ENCODE measurements at regions not wholly inside any gene's neighbourhood (a gene's known extent, or its start where the extent isn't known, plus 50 kb on each side); places are given as distances from the start of the nearest gene placed in this dataset.

DNA sequence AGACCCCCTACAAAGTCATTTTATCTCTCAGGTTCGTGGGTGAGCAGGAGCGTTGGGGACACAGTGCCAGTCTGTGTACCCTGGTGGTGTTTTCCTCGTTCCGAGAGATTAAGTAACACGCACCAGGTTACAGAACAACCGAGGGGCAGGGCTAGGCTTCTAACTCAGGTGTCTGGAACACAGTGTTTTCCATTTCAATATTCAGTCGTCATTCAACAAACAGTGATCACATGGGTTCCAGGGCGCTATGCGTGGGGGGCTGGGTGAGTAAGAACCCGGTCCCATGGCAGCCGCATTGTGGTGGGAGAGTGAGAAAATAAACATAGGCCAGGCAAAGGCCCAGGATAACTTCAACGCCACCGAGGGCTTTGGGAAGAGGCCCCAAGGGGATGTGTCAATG lies 55.9 kb upstream of the RNU6ATAC start:
- H3K4me3 ChIP-seq = no peak overlapping the region
- H3K36me3 ChIP-seq = no peaks in the 10 kb centered on the region
- peaks cover 99% of the 10 kb centered on the region for H3K4me1 ChIP-seq
- no peak for TF ChIP-seq Cebpa-rat (IDR thresholded peaks at IDR 0.05)
- H3K9me3 ChIP-seq = no peaks in the 10 kb centered on the region
- no peaks in the 10 kb centered on the region for H4K20me1 ChIP-seq
- H3K4me2 ChIP-seq = peak overlapping the region; percentile 91
- peak overlapping the region; percentile 54; the same call in 1 of the 2 replicates for H3K27ac ChIP-seq
- peak overlapping the region; percentile 20; the same call in 1 of the 2 replicates for H3K9ac ChIP-seq
- H3K27me3 ChIP-seq = no peaks in the 10 kb centered on the region

- H3K27ac ChIP-seq = peak overlapping the region; percentile 68
- no peaks in the 10 kb centered on the region for H3K9me3 ChIP-seq
- peaks cover 99% of the 10 kb centered on the region for H3K4me1 ChIP-seq
- no peaks in the 10 kb centered on the region for H3K27me3 ChIP-seq
- peak overlapping the region; percentile 57; the same call in 1 of the 2 replicates for H3K9ac ChIP-seq
- H3K4me2 ChIP-seq = peak overlapping the region; percentile 91
- no peaks in the 10 kb centered on the region for H4K20me1 ChIP-seq
- H3K4me3 ChIP-seq = no peak overlapping the region
- no peaks in the 10 kb centered on the region for H3K36me3 ChIP-seq
- no peak for TF ChIP-seq Cebpa-rat (IDR thresholded peaks at IDR 0.05)
Observed at GRCh38 chr9:134221273-134222017, 57.1 kb upstream of the RNU6ATAC start.

DNA sequence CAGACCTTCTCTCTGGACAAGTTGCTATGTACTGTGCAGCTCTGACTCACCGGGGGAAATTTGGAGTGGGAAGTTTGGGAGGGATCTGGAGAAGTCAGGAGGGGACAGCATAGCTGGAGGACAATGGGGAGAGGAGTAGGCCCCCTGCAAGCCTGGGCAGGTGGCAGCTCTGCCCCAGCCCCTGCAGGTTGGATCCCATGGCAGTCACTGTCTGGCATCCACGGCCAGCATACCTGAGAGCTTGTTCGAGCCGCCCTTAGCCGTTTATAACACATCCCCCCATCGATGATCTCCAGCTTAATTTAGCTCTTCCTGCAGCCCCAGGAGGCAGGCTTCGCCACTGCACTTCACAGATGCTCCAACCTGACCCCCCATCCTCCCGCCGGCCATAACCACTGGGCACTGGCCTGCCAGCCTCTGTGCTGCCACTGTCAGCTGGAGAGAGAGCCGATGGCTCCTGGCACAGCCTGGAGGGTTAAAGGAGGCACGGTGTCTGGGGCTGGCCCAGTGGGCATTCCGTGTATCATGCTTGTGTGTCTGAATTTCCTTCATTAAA lies 57.7 kb upstream of the RNU6ATAC start:
- H3K36me3 ChIP-seq = no peaks in the 10 kb centered on the region
- no peaks in the 10 kb centered on the region for H3K9me3 ChIP-seq
- peak overlapping the region; percentile 57; the same call in 1 of the 2 replicates for H3K9ac ChIP-seq
- TF ChIP-seq Cebpa-rat (IDR thresholded peaks at IDR 0.05) = no peak
- peak overlapping the region; percentile 91 for H3K4me2 ChIP-seq
- no peaks in the 10 kb centered on the region for H4K20me1 ChIP-seq
- peaks cover 99% of the 10 kb centered on the region for H3K4me1 ChIP-seq
- H3K27ac ChIP-seq = peak overlapping the region; percentile 68
- H3K27me3 ChIP-seq = no peaks in the 10 kb centered on the region
- H3K4me3 ChIP-seq = no peak overlapping the region

GRCh38 chr9:134223091-134223490 lies 58.7 kb upstream of the RNU6ATAC start:
- H3K9ac ChIP-seq = no peak overlapping the region
- TF ChIP-seq Cebpa-rat (IDR thresholded peaks at IDR 0.05) = no peak
- H3K4me3 ChIP-seq = no peak overlapping the region
- no peaks in the 10 kb centered on the region for H3K27me3 ChIP-seq
- peak overlapping the region; percentile 92 for H3K4me2 ChIP-seq
- H3K36me3 ChIP-seq = no peaks in the 10 kb centered on the region
- no peaks in the 10 kb centered on the region for H3K9me3 ChIP-seq
- peak overlapping the region; percentile 18; the same call in 1 of the 2 replicates for H3K27ac ChIP-seq
- peaks cover 99% of the 10 kb centered on the region for H3K4me1 ChIP-seq
- no peaks in the 10 kb centered on the region for H4K20me1 ChIP-seq

DNA sequence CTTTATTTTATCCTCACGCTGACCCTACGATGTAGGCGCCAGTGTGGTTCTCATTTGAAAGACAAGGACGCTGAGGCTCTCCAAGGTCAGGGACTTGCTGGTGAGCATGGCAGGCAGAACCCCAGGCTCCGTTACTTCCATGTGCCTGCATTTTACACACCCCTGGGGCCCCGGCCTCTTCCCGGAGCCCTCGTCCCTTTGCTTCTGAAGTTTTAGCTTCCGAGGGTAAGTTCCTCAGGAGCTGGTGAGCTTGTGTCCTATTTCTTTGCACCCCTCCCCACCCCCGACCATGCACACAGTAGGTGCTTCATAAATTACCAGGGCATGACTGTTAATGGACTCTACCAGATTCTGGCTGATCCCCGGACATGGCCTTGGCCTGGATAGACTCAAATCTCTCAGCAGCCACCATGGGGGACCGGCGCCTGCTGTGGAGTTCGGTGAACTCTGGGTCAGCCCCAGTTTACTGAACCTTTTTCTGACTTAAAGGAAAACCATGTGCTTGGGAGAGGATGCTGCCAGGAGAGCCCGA lies 59.3 kb upstream of the RNU6ATAC start:
- peak overlapping the region; percentile 18; the same call in 1 of the 2 replicates for H3K27ac ChIP-seq
- H3K4me1 ChIP-seq = peaks cover 99% of the 10 kb centered on the region
- no peak overlapping the region for H3K9ac ChIP-seq
- H3K4me3 ChIP-seq = no peak overlapping the region
- no peaks in the 10 kb centered on the region for H4K20me1 ChIP-seq
- no peaks in the 10 kb centered on the region for H3K9me3 ChIP-seq
- peak overlapping the region; percentile 92 for H3K4me2 ChIP-seq
- no peaks in the 10 kb centered on the region for H3K27me3 ChIP-seq
- TF ChIP-seq Cebpa-rat (IDR thresholded peaks at IDR 0.05) = no peak
- H3K36me3 ChIP-seq = no peaks in the 10 kb centered on the region

DNA sequence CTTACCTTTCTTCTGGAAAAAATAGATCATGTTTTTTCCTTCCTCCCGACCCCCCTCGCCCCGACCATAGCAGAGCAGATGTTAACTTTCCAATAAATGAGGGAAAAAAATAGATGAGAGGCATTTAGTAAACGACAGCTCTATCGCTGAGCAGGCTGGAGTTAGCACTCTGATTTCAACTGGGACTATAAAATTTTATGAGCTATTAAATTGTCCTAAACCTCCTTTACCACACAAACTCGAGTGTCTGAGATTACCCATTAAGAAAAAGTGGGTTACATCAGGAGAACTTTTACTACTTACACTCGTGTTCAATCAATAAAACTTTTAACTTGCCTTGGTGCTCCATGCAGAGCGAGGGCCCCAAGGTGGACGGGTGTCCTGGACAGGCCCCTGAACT lies 59.8 kb upstream of the RNU6ATAC start:
- Histone ChIP-seq H4K20me1 (no peaks in the 10 kb centered on the region), H3K9me3 (no peaks in the 10 kb centered on the region), H3K4me2 (peak overlapping the region; percentile 92), H3K36me3 (no peaks in the 10 kb centered on the region), H3K27ac (peak overlapping the region; percentile 92), H3K27me3 (no peaks in the 10 kb centered on the region), H3K4me3 (no peak overlapping the region), H3K4me1 (peaks cover 99% of the 10 kb centered on the region), H3K9ac (no peak overlapping the region)
- no peak for TF ChIP-seq Cebpa-rat (IDR thresholded peaks at IDR 0.05)

GRCh38 chr9:134224567-134225093 lies 60.3 kb upstream of the RNU6ATAC start:
- no peak overlapping the region; the same call in 1 of the 2 replicates for H3K9ac ChIP-seq
- TF ChIP-seq Cebpa-rat (IDR thresholded peaks at IDR 0.05) = no peak
- H3K4me3 ChIP-seq = no peak overlapping the region
- no peaks in the 10 kb centered on the region for H3K9me3 ChIP-seq
- peak overlapping the region; percentile 92 for H3K27ac ChIP-seq
- H3K27me3 ChIP-seq = no peaks in the 10 kb centered on the region
- peaks cover 99% of the 10 kb centered on the region for H3K4me1 ChIP-seq
- no peaks in the 10 kb centered on the region for H4K20me1 ChIP-seq
- H3K4me2 ChIP-seq = peak overlapping the region; percentile 92
- H3K36me3 ChIP-seq = no peaks in the 10 kb centered on the region

GRCh38 chr9:134225186-134225585 lies 60.8 kb upstream of the RNU6ATAC start:
- Histone ChIP-seq H3K4me1 (peaks cover 99% of the 10 kb centered on the region), H3K36me3 (no peaks in the 10 kb centered on the region), H4K20me1 (no peaks in the 10 kb centered on the region), H3K4me3 (no peak overlapping the region), H3K9me3 (no peaks in the 10 kb centered on the region), H3K27me3 (no peaks in the 10 kb centered on the region), H3K4me2 (peak overlapping the region; percentile 92), H3K9ac (no peak overlapping the region; the same call in 1 of the 2 replicates), H3K27ac (peak overlapping the region; percentile 92)
- TF ChIP-seq Cebpa-rat (IDR thresholded peaks at IDR 0.05) = no peak

DNA sequence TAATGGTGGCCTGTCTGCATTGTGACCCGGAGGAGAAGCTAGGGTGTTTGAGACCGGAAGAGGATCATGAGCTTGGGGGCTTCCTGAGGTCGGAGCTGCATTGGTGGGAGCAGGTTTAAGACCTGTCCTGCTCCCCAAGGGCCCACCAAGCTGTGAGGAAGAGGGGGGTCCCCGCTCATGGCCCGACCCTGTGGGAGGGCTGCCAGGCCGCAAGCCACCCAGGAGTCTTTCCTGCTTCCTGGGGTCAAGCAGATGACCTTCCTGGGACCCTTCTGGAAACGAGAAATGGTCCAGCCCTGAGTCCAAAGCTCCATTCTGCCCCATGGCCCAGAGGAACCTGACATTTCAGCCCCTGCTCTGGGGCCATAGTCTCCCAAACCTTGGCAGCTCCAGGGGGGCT lies 61.5 kb upstream of the RNU6ATAC start:
- Histone ChIP-seq H3K4me1 (peaks cover 99% of the 10 kb centered on the region), H3K9me3 (no peaks in the 10 kb centered on the region), H4K20me1 (no peaks in the 10 kb centered on the region), H3K27ac (peak overlapping the region; percentile 92), H3K27me3 (no peaks in the 10 kb centered on the region), H3K4me2 (peak overlapping the region; percentile 92), H3K36me3 (no peaks in the 10 kb centered on the region), H3K9ac (peak overlapping the region; percentile 70; the same call in 1 of the 2 replicates), H3K4me3 (no peak overlapping the region)
- no peak for TF ChIP-seq Cebpa-rat (IDR thresholded peaks at IDR 0.05)
